SK-N-SH (cell line): ENCODE measurements at regions not wholly inside any gene's neighbourhood (a gene's known extent, or its start where the extent isn't known, plus 50 kb on each side); places are given as distances from the start of the nearest gene placed in this dataset.

Experiments used
- CTCF ChIP-seq: fragments of 200-600 bp; sonication (generic); IDR thresholded peaks from 2 replicates; pipeline ENCODE4 v1.6.1; 2017; ENCODE audit warnings: antibody characterized with exemption, mild to moderate bottlenecking, moderate library complexity
- FOSL2 ChIP-seq: IDR thresholded peaks from 2 replicates; pipeline ENCODE4 v1.4.0; 2012; ENCODE audit warnings: low read depth, mild to moderate bottlenecking, moderate library complexity, borderline replicate concordance
- POLR2AphosphoS5 ChIP-seq: IDR thresholded peaks from 2 replicates; pipeline ENCODE4 v1.6.1; 2012; ENCODE audit warnings: low read depth, low read length
- REST ChIP-seq: IDR thresholded peaks from 2 replicates; pipeline ENCODE4 v1.6.1; 2012; ENCODE audit warnings: mild to moderate bottlenecking, low read depth, low read length, moderate library complexity
- SIN3A ChIP-seq: IDR thresholded peaks from 2 replicates; pipeline ENCODE4 v1.6.1; 2012; ENCODE audit warnings: low read depth, mild to moderate bottlenecking, low read length, moderate library complexity, borderline replicate concordance
- SMC3 ChIP-seq: IDR thresholded peaks from 2 replicates; pipeline ENCODE4 v1.6.1; 2012; ENCODE audit warnings: low read depth, low read length, improper control_type of control experiment

- TF ChIP-seq CTCF = no peak
- no peak for TF ChIP-seq SIN3A
- TF ChIP-seq POLR2AphosphoS5 = no peak
- TF ChIP-seq SMC3 = no peak
- no peak for TF ChIP-seq REST
- TF ChIP-seq FOSL2 = no peak
Measured at GRCh38 chr3:24736701-24737100, 242.1 kb upstream of the THRB start.
